DMS53 treated with DMSO at 0.1 percent for 48 hours (cell line): ENCODE measurements at regions not wholly inside any gene's neighbourhood (a gene's known extent, or its start where the extent isn't known, plus 50 kb on each side); places are given as distances from the start of the nearest gene placed in this dataset.

Experiments
- DNase-seq: peaks from one replicate; lab custom pipeline; 2025; ENCODE audit not compliant: unreplicated experiment; lab: John Stamatoyannopoulos, UW

DNA sequence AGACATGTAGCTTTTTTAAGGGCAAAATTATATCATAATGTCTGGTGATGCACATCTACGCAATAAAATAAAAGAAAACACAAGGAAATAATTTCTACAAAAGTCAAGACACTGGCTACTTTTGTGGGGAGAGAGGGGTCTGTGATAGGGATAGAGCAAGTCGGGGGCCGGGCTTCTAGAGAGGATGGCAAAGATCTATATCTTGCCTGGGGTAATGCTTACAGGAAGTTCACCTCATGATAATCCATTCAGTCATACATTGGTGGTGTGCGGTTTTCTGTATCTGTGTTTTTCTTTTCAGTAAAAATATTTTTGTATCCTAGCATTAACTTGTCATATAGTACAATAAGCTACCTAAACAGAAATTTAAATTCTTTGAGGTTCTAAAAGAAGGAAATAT lies 178.8 kb downstream of the ARRDC4 start:
- no peak for DNase-seq

DNA sequence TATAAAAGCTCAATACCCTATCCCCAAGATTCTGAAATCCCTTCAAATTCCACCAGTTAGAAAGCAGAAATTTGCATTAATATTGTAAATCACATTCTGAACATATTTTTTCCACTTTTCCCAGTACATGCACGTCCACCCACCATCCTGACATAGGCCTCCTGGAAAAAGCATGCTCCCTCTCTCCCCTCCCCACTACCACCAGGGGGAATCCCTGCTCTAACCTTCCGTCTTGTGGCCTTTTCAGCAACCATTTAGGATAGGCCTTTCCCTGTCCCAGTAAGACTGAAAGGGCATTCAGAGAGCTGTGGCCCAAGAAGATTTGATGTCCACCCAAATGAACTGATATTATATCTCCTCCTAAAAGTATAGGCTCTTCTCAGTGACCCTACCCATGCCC lies 182.1 kb downstream of the ARRDC4 start:
- no peak for DNase-seq

DNA sequence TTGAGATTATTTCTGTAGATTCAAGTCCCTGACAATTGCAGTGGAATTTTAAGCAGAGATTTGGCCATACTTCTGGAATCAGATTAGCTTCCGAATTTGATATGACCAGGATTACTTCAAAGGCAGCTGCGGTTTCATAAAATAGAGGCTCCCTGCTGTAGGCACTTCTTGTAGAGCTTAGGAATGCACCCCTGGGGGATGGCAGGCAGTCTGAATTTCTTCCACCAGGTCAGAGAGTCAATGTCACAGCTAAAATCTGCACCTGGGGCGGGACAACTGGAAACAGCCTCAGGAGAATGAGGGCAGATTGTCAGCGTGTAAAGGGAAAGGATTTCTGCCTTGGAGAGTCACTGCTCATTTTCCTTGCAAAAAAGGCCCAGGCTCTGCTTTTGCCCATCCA lies 182.6 kb downstream of the ARRDC4 start:
- no peak for DNase-seq

DNA sequence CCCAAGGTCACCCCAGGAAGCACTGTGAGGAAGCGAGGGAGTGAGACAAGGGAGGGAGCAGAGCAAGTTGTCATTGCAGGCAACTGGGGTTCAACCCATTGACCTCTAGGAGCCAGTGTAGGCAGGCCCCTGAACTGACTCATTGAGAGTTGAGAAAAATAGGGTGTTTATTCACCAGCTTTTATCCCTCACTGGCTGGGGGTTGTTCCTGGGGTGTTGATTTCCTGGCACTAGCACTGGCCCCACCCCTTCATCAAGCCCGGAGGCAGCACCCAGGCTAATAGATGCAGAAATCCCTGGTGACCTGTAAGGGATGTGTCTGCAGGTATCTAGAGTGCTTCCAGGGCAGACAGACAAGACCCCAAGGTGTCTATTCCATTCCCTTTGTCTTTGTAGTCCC lies 183.9 kb downstream of the ARRDC4 start:
- no peak for DNase-seq

DNA sequence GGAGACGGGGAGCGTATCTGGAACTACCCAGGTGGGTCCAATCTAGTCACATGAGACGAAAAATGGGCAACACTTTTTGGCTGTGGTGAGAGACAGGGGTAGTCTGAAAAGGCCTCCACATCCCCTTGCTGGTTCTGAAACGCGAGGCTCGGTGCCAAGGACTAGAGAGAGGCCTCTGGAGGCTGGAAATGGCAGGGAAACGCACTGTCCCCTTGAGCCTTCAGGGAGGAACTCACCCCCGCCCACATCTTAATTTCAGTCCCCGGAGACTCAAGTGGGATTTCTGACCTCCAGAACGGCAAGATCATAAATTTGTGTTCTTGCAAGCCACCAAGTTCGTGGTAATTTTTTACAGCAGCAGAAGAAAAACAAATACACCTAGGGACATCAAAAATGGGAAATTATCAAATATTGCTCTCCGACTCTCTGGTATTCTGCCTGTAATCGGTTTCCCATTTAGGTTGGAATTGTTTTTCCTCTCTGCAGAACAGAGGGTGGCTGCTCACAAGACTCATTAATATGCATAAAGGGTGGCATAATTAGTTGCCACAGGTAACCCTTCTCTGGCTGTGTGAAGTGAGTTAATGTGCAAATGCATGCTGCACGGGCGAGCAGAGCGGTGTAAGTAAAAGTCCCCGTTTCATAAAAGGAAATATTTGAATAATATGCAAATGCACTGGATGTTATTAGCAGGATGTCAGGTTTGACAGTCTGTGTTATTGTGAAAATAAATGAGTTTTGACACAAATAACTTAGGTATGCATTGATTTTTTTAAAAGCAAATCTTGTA lies 185.7 kb downstream of the ARRDC4 start:
- DNase-seq = no peak

DNA sequence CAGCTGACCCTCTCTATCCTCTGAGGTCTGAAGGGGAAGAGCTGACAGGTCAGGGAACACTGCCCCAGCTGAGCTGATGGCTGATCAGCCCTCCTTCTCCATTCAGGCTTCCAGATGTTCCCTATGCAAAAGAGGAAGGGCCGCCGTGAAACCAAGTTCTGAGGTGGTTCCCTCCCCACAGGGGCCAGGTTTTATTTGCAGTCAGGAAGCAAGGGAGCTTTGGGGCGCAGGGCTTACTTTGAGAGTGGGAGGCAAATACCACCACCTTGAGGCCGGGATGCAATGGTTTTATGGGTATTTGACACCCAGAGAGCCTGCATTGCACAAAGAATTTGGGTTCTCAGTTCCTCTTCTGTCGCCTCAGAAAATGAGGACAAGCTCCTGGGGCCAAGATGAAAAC lies 186.9 kb downstream of the ARRDC4 start:
- no peak for DNase-seq

DNA sequence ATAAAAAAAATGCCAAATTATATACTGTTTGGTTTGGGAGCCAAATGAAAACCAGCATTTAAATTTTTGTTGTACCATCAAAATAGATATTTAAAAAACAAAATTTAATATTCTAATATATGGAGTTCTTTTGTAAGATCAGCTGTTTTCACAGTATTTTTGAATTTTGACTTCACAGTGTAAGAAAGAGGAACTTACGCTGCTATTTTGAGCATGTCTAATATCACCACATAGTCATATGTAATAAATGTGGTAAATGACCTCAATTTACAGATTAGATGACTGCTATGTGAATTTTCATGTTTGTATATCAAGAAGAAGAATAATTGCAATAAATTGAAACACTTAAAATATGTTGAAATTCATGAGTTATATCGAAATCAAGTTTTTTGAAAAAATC lies 189.6 kb downstream of the ARRDC4 start:
- no peak for DNase-seq

DNA sequence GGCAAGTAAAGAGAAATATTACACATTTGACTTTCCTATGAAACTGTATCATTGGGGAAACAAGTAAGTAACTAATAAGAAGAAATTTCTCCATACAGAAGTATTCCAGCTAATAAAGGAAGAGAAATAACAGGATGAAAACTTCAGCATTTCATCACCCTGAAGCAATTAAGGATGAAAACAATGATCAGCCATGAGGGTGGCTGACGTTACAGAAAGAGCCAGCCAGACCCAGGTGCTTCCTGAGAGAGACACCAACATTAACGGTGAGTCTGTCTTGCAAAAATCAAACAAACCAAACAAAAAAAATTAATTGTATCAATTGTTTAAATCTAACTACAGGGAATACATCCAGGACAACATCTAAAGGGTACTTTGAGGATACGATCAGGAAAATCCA lies 190.0 kb downstream of the ARRDC4 start:
- no peak for DNase-seq

DNA sequence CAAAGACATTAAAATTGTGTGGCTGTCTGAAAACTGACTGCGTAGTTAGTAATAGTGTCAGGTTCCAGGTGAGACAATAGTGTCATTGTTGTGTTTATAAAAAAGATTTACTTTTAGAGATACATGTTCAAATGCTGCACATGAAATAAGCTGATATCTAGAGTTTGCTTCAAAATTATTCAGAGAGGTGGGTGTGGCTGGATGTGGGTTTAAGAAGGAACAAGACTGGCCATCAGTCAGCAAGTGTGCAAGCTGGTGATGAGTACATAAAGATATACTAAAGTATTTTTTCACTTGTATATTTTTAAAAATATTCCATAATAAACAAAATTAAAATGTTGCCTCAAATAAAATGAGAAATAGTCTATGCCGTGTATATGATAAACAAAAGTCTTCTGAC lies 190.6 kb downstream of the ARRDC4 start:
- no peak for DNase-seq

DNA sequence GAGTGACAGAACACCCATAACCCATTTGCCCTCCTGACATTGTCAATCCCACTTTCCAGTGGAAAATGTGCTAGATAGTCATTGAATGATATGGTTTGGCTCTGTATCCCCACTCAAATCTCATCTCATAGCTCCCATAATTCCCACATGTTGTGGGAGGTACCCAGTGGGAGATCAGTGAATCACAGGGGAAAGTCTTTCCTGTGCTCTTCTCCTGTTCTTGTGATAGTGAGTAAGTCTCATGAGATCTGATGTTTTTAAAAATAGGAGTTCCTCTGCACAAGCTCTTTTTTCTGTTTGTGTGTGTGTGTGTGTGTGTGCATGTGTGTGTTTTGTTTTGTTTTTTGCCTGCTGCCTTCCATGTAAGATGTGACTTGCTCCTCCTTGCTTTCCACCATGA lies 191.7 kb downstream of the ARRDC4 start:
- no peak for DNase-seq

DNA sequence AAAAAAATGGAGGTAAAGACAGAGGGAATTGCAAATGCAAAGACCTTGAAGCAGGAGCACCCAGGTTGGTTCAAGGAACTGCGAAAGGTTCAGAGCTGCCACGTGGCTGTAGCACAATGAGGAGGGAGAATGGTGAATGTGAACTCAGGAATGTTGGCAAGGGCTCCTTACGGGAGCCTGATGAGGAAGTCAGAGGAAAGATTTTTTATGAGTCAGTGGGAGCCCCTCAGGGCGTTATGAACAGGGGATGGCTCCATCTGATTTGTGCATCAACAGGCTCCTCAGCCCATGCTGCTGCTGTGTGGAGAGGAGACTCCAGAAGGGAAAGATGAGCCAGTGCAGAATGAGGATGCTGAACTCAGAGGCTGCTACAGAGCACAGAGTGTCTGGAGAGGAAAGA lies 194.4 kb downstream of the ARRDC4 start:
- DNase-seq = no peak

DNA sequence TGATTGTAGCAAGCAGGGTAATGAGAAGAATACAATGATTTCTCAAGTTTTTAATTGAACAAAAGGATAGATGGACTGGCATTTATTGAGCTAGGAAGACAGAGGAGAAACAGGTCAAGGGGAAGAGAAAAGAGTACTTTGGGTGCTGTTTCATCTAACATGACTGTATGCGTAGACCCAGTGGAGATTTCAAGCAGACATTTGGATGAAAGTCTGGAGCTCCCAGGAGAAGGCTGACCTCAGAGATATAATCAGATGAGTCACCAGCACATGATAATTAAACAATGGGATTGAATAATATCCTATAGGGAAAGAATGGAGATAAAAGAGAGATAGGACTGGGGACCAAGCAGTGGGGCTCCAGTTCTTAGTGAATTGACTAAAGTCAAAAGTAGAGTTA lies 194.9 kb downstream of the ARRDC4 start:
- DNase-seq = no peak

DNA sequence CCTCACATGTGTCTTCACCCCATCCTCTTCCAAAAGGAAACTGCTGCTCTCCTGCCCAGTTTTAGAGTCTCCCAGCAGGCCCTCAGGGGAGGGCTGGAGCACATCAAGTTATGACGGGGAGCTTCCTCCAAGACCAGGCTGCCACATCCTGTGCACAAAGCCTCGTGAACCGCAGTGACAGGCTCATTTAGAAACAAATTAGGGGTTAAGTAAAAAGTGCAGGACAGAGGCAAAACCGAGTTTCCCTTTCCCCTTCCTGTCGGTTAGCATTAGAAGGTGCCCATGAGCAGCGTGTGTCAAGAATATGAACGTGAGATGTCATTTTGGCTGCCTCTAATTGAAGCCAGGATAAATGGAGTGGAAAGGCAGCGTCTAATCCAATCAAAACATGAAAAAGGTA lies 199.7 kb downstream of the ARRDC4 start:
- DNase-seq = no peak

DNA sequence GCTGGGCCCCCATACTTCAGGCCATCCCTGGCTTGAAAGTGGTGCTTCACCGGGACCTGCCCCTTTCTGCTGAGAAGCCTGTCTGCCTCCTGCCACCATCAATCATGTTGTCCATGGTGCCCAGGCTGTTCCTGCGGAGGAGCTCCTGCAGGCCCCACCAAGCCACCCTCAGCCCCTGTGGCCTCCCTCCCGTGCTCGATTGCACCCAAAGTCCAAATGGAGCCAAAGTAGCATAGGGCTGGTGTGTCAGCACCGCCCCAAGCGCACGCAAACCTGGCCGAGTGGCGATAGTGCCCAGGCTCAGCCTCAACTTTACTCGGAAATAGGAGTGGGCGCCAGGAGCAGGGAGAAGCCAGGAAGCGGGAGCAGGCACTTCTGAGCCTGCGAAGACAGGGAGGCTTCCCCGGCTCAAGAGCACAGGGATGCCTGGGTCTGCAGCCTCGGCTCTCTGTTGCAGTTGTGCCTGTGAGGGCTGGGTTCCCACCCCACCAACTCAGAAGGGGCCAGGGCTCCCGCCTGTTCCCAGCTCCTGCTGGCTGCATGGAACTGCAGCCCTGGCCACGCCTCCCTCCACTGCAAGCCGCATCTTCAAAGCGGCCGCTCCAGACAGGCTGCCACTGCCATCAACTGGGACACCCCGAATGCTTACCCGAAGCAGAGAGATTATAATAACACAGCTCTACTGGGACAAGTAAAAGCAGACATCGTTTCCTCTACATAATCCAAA lies 203.0 kb downstream of the ARRDC4 start:
- DNase-seq = no peak

DNA sequence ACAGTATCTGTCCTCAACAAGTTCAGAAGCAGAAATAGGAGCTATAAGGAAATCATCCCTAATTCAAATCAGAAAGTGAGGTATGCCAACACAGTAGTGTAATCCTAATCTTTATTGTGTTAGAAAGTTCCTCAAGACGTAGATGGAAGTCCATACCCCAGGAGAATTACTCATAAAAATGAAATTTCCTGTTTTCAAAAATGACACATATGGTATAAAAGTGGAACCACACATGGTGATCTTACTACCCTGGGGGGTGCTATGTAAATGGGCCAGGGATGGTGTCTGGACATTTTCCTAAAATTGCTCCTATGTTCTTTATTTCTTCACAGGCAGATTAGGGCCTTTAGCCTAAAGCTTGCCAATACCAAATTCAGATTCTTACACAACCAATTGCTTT lies 204.1 kb downstream of the ARRDC4 start:
- no peak for DNase-seq

DNA sequence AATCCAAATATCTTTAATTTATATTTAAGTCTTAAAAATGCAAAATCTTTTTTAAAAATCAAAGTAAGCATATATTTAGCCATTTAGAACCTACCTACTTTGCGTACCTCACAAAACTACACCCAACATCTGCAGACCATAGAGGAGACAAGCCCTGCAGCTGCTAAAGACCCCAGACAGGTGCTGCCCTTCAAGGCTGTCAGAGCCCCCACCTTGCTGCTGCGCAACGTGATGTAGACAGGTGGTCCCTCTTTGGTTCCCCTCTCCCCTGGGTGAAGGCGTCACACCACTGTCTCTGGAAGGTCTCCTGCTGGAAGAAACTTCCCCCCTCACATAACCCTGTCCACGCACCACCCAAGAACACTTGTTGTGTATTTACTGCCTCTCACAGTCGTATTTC lies 204.5 kb downstream of the ARRDC4 start:
- no peak for DNase-seq

DNA sequence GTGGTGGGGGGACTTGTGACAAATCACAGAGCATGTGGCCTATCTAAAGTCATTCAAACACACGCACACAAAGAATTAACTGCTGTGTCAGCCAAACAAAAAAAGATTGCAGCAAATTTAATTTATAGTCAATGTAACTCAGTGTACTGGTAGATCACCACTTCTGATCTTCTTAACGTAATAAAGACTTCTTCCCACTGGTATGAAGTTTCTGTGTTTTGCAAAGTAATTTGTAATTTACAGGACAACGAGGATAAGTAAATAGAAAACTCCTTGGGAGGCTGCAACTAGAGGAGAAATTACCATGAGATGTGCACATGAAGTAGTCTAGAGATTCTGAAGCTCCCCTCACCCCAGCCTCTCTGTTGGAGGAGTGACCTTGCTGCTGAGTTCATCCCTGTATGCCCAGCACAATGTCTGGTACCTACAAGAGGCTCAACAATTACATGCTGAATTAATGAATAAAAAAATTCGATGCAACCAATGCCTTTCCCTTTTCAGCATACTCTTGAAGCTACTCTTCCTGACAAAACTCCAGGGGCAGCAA lies 207.3 kb downstream of the ARRDC4 start:
- DNase-seq = no peak

DNA sequence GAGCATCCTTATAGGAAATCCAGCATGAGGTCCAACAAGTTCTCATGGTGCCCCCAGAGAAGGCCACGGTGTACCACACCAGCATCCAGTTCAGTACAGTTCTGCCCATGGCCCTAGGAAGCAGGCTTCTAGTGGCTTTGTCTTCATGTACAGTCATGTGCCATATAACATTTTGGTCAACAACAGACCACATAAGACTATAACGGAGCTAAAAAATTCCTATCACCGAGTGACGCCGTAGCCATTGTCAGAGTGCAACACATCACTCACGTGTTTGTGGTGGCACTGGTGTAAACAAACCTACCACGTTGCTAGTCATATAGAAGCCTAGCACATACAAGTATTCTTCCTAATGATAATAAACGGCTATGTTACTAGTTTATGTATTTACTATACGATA lies 209.0 kb downstream of the ARRDC4 start:
- no peak for DNase-seq

DNA sequence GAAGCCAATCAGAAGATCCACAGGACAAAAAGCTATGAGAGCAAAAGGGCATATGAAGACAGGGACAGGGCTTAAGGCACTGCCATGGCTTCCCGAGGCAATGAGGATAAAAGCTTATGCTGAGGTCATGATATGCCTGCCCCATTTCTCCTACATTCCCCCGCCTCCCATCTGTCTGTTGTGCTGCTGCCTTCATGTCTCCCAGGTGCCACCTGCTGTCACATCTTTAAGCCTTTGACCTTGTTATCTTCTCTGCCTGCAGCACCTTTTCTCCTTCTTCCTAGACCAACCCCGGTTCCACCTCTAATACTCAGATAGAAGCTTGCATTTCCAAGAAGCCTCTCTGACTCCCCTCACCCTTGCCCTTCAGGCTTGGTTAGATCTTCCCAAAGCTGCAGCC lies 213.8 kb downstream of the ARRDC4 start:
- no peak for DNase-seq

DNA sequence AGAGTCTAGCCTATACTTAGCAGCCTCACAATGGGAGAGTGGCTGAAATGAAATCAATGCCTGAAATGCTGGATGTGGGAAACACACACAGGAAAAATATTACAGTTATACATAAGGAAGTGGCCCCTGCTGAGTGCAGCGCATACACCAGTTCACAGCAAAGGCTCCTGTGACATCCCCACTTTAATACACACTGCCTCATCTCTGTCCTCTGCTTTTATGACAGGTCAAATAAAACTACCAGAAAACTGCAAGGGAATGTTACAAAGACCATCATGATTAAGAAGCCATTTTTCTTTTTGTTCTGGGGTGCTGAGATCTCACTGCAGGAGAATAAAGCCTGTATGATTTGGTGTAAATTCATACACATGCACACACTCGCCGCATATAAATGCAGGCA lies 214.3 kb downstream of the ARRDC4 start:
- no peak for DNase-seq

DNA sequence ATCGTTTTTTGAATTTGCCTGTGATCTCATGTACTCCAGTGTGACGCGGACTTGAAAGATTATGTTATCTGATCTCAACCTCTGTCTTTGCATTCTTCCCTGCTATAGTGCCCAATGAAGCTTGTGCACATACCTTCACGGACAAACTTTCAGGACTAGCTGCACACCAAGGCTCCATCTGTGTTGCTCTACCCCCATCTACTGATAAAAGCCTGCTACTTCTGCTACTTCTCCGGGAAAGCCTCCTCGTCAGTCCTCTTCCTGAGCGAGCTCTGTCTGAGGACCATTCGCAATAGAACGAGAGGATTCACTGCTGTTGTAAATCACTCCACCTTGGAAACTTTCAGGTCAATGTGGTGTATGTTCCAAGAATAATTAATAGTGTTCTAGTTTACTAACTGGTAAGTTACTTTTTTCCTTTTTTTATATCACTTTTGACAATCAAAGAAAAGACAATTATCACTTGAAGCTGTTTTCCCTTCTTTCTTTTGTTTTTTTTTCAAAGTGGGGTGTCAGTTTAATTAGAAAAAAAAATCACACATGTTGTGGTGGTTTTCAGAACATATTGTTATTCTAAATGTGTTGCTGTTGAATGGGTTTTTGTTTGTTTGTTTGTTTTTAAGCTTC lies 217.6 kb downstream of the ARRDC4 start:
- peak; percentile 0 for DNase-seq

DNA sequence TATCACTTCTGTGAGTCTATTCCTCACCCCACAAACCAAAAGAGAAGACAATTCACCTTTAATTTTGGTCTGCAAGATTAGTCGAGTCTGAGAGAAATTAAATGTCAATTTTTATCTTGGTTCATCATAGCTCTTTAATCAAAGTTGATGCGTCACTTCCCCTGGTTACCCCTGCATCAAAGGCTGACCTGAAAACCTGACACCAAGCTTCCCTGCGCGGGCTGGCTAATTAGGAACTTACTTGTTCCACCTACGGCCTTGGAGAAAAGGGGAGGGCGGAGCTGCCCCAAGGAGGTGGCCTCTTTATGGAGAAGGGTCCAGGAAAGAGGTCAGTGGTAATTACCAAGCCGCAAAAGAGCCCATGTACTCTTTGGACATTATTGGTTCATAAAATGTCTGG lies 218.4 kb downstream of the ARRDC4 start:
- no peak for DNase-seq
